GM13977 (cell line): ENCODE measurements at regions not wholly inside any gene's neighbourhood (a gene's known extent, or its start where the extent isn't known, plus 50 kb on each side); places are given as distances from the start of the nearest gene placed in this dataset.

Experiments
- DNase-seq: peaks from one replicate; pipeline ENCODE4 v3.0.0; 2012; ENCODE audit warnings: low spot score
- in situ Hi-C: fragments of 300-500 bp; cut with MboI; formaldehyde crosslinking; loops from one replicate; pipeline ENCODE4 v1.12.0; 2022; ENCODE audit warnings: low sequenced_read_pairs, low pct_unique_long_range_greater_than_20kb, mixed read lengths, inconsistent platforms; ENCODE audit not compliant: unreplicated experiment
- TF ChIP-seq, protein P1 (sequence below): IDR thresholded peaks from 2 replicates; pipeline ENCODE4 v1.5.1; 2012; ENCODE audit warnings: mild to moderate bottlenecking, control low read depth; ENCODE audit not compliant: insufficient read depth; ENCODE audit errors: extremely low read depth, missing control alignments

DNA sequence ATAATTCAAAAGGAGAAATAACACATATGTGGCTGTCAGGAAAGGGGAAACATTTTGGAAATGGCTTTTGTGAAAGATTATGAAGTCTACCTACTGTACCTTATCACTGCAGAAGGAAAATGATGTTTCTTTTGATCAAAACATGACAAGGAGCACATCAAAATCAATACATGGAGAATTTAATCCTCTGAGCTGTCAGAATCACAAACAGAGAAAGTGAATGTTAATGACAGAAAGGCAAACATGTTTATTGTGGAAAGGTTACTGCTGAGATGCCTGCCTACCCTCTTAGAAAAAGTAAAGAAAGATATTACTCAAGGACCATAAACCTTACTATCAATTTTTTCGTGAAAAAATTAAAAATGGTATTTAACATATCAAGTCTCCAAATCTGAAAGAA is 794.5 kb upstream of the GYPC start:
- TF ChIP-seq, protein P1, sequence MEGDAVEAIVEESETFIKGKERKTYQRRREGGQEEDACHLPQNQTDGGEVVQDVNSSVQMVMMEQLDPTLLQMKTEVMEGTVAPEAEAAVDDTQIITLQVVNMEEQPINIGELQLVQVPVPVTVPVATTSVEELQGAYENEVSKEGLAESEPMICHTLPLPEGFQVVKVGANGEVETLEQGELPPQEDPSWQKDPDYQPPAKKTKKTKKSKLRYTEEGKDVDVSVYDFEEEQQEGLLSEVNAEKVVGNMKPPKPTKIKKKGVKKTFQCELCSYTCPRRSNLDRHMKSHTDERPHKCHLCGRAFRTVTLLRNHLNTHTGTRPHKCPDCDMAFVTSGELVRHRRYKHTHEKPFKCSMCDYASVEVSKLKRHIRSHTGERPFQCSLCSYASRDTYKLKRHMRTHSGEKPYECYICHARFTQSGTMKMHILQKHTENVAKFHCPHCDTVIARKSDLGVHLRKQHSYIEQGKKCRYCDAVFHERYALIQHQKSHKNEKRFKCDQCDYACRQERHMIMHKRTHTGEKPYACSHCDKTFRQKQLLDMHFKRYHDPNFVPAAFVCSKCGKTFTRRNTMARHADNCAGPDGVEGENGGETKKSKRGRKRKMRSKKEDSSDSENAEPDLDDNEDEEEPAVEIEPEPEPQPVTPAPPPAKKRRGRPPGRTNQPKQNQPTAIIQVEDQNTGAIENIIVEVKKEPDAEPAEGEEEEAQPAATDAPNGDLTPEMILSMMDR = no peak
- in situ Hi-C loops = no loop called here
- no peak for DNase-seq

DNA sequence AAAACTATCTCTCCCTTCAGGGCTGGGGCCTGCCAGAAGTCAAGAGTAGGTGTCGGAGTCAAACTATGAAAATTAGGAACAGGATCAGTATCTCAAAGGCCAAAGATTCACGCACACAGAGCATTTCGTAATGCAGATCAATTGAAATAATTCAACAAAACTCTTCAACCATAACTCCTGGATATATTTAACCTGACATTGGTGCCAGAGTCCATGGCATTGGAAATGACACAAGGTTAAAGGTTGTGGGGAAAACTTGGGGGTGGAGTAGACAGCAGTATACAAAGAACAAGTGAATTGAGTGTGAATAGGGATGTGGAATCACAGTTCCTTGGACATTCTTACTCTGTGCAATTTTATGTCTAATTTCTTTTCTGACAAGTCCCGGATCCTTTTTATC is 788.0 kb upstream of the GYPC start:
- TF ChIP-seq, protein P1 = no peak
- in situ Hi-C loops = no loop called here
- no peak for DNase-seq

DNA sequence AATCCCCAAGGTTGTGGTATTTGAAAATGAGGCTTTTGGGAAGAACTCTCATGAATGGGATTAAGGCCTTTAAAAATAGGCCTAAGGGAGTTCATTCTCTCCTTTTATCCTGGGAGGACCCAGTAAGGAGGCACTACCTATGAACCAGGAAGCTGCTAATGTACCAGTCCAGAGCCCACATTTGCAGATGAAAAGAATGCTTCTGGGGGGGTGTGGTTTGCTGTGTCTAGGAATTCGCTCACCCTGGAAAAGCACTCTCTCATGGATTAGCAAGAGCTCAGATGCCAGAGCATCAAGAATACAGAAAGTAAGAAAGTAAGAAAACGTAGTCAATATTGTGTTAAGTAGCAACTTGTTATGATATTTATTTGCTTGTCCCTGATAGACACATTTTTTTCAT is 785.7 kb upstream of the GYPC start:
- TF ChIP-seq, protein P1 = no peak
- in situ Hi-C loops = no loop called here
- no peak for DNase-seq

DNA sequence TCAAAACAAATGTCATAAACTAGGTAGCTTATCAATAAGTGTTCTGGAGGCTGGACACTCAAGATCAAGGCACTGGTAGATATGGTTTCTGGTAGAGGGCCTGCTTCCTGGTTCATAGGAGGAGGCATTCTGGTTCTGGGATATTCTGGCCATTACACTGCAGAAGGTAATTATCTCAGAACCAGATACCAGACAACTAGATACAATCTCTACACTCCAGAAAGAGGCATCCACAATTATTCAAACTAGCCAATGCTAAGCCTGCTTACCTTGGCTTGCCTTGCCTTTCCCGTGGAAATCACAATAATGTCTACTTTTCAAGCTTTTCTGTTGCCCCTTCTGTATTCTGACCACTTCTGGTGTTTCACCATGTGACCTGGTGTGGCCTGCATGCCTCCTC is 785.2 kb upstream of the GYPC start:
- no peak for DNase-seq
- in situ Hi-C loops = no loop called here
- TF ChIP-seq, protein P1 = no peak

DNA sequence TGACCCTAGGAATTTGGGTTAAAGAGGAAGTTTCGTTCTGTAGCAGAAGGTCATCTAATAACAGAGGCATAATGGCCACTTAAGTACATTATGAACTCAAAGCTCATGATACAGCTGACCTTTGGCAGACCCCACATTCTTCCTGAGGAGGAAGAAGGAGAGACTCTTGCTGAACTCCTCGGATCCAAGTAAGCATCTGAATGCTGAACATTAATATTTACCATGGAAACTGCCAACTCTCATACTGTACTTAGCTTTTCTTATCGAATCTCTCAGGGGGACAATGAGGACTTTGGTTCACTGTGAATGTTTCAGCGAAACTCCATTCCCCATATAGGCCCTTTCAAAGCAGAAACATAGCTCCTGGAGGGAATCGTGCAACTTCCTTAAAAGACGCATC is 781.4 kb upstream of the GYPC start:
- TF ChIP-seq, protein P1 = no peak
- no peak for DNase-seq
- in situ Hi-C loops = no loop called here

DNA sequence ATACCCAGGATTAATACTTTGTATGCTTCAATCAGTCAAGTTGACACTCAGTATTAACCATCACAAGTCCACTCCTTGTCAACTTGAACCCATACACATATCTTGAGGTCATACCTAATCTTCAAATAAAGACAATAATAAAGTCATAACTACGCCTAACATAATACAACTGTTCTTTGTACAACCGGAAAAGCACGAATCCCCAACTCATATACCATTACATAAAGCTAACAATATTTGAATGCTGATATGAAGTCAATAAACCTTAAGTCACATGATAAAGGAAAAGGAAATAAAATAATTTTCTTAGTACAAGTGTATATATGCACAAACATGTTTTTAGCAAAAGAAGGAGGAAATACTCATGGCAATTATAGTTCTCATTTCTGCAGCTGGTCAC is 770.6 kb upstream of the GYPC start:
- in situ Hi-C loops = no loop called here
- TF ChIP-seq, protein P1 = no peak
- no peak for DNase-seq

DNA sequence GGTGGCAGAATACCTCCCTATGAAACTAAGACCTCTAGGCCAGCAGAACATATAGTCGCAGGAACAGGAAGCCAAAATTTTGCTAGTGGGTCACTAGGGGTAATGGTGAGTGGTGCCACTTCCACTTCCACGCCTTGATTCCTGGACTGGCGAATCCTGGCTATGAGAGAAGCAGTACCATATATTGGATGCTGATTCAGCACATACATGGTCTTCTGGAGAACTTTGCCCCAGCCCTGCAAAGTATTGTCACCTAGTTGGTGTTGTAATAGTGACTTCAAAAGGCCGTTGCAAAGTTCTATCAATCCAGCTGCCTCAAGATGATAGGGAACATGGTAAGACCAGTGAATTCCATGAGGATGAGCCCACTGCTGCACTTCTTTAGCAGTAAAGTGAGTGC is 769.8 kb upstream of the GYPC start:
- in situ Hi-C loops = no loop called here
- TF ChIP-seq, protein P1 = no peak
- DNase-seq = no peak
